T47D (cell line): ENCODE measurements at regions not wholly inside any gene's neighbourhood (a gene's known extent, or its start where the extent isn't known, plus 50 kb on each side); places are given as distances from the start of the nearest gene placed in this dataset.
A peak's percentile ranks its signal among the peaks of the same experiment; 100 is the strongest.
"Not testable (repeated sequence)": the region's sequence is repeated elsewhere in the genome, so short reads cannot be mapped to it uniquely, and the experiment has no call there.

Source experiments
- DNase-seq, 2 experiments: peaks; one replicate each; pipeline versions ENCODE4 v3.0.0 to v3.0.0-alpha.2; 2011 to 2012; ENCODE audit warnings: low read depth in 1 of 2, low spot score in 1 of 2
- JUND ChIP-seq: IDR thresholded peaks from 2 replicates; pipeline ENCODE4 v1.6.1; 2012; ENCODE audit warnings: low read depth
- in situ Hi-C: cut with HindIII; loops from 2 replicates; pipeline ENCODE4 v1.10.0; 2016; ENCODE audit warnings: low sequenced_read_pairs, low pct_unique_long_range_greater_than_20kb

GRCh38 chr13:46498650-46499049 lies 54.3 kb upstream of the LRCH1 start:
- in situ Hi-C loops: no loop called here

GRCh38 chr13:46496086-46496485 lies 56.9 kb upstream of the LRCH1 start:
- no peak for TF ChIP-seq JUND
- no peak for DNase-seq
- in situ Hi-C loops: no loop called here

More at GRCh38 chr13:46498650-46499049, 54.3 kb upstream of the LRCH1 start:
- no peak for TF ChIP-seq JUND
- DNase-seq: no peak

DNA sequence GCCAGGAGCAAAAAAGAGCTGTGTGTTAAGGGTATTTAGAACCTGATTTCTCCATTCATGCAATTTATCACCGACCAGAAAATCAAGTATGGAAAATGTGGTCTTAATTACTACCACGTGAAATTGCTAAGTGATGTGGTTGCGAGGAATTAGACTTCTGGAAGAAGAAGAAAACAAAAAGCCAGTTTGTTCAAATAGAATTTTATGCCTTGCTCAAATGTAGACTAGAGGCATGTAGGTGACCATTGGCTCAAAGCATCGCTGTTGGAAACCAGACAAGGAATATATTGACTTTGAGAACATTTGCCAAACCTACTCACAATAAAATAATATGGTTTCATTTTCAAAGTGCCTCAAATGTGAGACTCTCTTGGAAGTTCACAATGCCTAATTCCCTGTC lies 57.3 kb upstream of the LRCH1 start:
- peak in 1 of 2 experiments; percentile 5 for DNase-seq
- in situ Hi-C loops: no loop called here
- TF ChIP-seq JUND: no peak

DNA sequence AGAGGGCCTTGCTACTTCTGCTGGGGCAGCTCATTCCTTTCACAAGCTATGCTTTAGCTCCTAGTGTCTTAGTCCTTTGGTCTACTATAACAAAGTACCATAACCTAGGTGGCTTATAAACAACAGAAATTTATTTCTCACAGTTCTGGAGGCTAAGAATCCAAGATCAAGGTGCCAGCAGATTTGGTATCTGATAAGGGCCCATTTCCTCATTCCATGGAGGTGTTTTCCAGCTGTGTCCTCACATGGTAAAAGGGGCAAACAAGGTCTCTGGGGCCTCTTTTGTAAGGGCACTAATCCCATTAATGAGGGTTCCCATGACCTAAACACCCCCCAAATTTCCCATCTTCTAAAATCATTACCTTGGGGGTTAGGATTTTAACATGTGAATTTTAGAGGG lies 57.9 kb upstream of the LRCH1 start:
- in situ Hi-C loops: no loop called here
- no peak for TF ChIP-seq JUND
- peak in 1 of 2 experiments; percentile 76 for DNase-seq

DNA sequence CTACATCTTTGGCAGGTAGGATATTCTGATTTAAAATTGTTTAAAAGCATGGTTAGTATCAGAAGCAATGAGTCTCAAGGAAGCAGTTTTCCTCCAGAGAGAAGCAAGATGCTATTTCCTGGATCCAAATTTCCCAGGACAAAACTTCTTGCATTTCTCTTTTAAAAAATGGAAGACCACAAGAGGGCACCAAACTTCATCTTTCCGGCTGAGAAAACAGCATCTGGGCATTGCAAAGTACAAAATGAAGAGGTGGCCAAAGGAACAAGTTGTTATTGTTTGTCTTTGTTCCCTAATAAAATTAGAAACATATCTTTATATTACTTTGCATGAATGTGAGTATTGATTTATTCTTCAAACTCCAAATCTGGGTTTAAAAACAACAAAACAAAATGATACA lies 60.0 kb upstream of the LRCH1 start:
- in situ Hi-C loops: no loop called here
- no peak for TF ChIP-seq JUND
- peak in 1 of 2 experiments; percentile 62 for DNase-seq

DNA sequence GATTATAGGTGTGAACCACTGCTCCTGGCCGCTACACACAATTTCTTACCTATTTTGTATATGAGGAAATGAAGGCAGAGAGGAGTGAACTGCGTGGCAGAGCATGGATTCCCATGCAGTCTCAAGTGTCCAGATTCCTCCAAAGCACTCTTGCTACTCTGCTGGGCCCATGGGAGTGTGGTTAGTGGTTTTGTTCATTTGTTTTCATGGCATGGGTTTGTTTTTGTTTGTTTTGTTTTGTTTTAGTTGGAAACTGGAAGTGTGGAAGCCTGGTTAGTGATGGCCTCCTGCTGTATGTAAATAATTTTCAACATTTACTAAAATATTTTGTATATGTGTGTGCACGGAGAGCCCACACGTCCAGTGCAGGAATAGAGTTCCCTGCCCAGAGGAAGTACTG lies 61.3 kb upstream of the LRCH1 start:
- no peak for TF ChIP-seq JUND
- in situ Hi-C loops: no loop called here

DNA sequence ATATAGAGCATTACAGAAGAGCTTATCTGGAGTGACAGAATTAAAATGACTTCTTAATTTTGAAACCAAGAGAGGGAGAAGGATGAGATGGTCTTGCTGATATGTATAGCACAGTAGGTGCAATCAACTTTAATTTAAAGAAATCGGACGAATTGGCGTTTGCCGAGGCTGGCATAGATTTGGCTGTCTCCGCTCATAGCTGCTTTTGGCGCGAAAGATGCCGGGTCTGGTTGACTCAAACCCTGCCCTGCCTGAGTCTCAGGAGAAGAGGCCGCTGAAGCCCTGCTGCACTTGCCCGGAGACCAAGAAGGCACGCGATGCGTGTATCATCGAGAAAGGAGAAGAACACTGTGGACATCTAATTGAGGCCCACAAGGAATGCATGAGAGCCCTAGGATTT lies 62.3 kb upstream of the LRCH1 start:
- DNase-seq, in situ Hi-C loops: not testable (repeated sequence)

More for the DNA sequence above, 61.3 kb upstream of the LRCH1 start:
- no peak for DNase-seq

GRCh38 chr13:46490129-46490528 lies 62.8 kb upstream of the LRCH1 start:
- TF ChIP-seq JUND: no peak
- DNase-seq: no peak
- in situ Hi-C loops: no loop called here

DNA sequence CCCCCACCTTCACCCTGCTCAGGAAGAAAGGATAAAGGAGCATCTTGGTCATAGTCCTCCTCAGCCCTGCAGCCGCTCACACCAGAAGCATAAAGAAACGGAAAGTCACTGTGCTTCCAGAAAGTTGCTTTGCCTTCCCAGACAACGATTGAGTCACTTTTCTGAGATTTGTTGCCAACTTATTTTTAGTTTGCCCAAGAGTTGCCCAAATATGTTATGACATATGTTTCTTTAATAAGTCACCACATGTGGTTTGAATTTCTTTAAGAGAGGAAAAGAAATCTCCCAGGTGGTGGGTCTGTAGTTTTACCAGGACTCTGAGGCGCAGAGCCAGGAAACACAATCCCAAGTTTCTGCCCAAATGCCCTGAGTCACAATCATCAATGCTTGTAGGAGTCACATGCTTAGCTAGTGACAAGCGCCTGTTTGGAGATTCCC lies 63.4 kb upstream of the LRCH1 start:
- DNase-seq: no peak
- TF ChIP-seq JUND: no peak
- in situ Hi-C loops: no loop called here

- in situ Hi-C loops: no loop called here
- TF ChIP-seq JUND: no peak
- no peak for DNase-seq
Measured at GRCh38 chr13:46487748-46488147, 65.2 kb upstream of the LRCH1 start.

DNA sequence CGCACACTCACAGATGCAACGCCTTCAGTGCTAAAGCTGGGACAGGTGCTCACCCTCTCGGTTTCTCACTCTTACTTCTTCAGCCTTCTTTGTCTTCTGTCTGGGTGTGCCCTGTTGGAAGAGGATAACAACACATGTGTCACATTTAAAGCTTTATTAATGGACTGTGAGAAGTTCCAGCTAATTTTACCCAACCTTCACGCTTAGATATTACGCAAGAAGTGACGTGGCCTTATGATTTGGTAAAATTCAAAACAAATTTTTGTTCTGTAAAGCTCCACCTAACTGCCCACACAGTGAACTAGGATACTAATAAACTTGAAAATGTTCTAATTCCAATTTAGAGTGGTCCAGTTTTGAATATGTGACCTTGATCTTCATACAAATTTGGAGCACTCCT lies 66.7 kb upstream of the LRCH1 start:
- DNase-seq: no peak
- no peak for TF ChIP-seq JUND
- in situ Hi-C loops: no loop called here

GRCh38 chr13:46484561-46484960 lies 68.4 kb upstream of the LRCH1 start:
- no peak for DNase-seq
- in situ Hi-C loops: no loop called here
- no peak for TF ChIP-seq JUND

- in situ Hi-C loops: no loop called here
- DNase-seq: no peak
- TF ChIP-seq JUND: no peak
Measured at GRCh38 chr13:46481166-46481565, 71.8 kb upstream of the LRCH1 start.

DNA sequence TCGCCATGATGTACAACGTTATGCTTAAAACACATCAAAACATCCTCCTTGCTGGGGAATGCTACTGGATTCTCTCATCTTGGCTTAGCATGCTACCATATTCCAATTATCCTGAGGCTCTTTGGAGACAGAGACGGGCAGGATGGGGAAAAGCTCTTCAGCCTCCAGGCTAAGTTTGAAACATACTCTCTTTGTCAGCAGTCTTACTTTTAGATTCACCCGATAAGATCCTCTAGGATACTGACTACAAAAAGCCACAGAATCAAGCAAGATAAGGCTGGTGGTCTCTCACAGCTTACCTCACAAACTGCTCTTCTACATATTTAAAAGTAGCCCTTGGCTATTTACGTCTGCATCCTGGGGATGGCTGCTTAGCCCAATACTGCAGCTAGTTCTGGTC lies 72.8 kb upstream of the LRCH1 start:
- in situ Hi-C loops: no loop called here
- TF ChIP-seq JUND: no peak

More for the DNA sequence above, 72.8 kb upstream of the LRCH1 start:
- DNase-seq: no peak
